ENCODE measurements at regions not wholly inside any gene's neighbourhood (a gene's known extent, or its start where the extent isn't known, plus 50 kb on each side); places are given as distances from the start of the nearest gene placed in this dataset.

DNA sequence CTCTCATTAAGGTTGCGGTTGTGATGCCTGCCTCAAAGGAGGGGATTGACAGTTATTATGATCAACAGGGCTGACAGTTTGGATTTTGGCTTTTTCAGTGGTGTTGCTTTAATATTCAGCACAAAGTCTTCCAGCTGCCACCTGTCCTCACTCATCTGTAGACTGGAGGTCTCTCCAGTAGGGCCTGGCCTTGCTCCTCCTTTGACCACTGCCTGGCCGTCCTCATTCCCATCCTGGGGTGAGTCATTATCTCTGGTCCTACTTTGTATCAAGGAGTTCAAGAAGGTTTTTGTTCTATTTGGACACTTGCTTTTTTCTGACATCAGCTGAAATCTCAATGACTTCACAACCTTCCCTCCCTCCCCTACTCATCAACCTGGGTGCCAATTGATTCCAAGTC, 95.1 kb upstream of the ZPLD1 start:
- TF ChIP-seq YY1 (IDR thresholded peaks at IDR 0.05; ENCODE audit: extremely low read depth, insufficient replicate concordance, low read depth, low read length): no peak
- TF ChIP-seq, protein P1, sequence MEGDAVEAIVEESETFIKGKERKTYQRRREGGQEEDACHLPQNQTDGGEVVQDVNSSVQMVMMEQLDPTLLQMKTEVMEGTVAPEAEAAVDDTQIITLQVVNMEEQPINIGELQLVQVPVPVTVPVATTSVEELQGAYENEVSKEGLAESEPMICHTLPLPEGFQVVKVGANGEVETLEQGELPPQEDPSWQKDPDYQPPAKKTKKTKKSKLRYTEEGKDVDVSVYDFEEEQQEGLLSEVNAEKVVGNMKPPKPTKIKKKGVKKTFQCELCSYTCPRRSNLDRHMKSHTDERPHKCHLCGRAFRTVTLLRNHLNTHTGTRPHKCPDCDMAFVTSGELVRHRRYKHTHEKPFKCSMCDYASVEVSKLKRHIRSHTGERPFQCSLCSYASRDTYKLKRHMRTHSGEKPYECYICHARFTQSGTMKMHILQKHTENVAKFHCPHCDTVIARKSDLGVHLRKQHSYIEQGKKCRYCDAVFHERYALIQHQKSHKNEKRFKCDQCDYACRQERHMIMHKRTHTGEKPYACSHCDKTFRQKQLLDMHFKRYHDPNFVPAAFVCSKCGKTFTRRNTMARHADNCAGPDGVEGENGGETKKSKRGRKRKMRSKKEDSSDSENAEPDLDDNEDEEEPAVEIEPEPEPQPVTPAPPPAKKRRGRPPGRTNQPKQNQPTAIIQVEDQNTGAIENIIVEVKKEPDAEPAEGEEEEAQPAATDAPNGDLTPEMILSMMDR (IDR thresholded peaks at IDR 0.05 in 2 of 3, conservative IDR thresholded peaks at IDR 0.05 in 1 of 3; ENCODE audit: borderline replicate concordance in 1 of 3, insufficient read depth in 1 of 3, low read depth in 2 of 3, low read length in 2 of 3): no peak
- no peak for TF ChIP-seq POLR2A (IDR thresholded peaks at IDR 0.05; ENCODE audit: borderline replicate concordance, extremely low read depth, insufficient read depth, insufficient read length)
- TF ChIP-seq EZH2 (IDR thresholded peaks at IDR 0.05): no peak
- TF ChIP-seq CBX3 (IDR thresholded peaks at IDR 0.05; ENCODE audit: low read depth): no peak
- TF ChIP-seq SP1 (IDR thresholded peaks at IDR 0.05; ENCODE audit: low read depth): no peak
- TF ChIP-seq POLR2AphosphoS5 (IDR thresholded peaks at IDR 0.05; ENCODE audit: low read depth, low read length): no peak
- TF ChIP-seq, protein P2, sequence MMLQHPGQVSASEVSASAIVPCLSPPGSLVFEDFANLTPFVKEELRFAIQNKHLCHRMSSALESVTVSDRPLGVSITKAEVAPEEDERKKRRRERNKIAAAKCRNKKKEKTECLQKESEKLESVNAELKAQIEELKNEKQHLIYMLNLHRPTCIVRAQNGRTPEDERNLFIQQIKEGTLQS (IDR thresholded peaks at IDR 0.05): no peak
- TF ChIP-seq, protein P3, sequence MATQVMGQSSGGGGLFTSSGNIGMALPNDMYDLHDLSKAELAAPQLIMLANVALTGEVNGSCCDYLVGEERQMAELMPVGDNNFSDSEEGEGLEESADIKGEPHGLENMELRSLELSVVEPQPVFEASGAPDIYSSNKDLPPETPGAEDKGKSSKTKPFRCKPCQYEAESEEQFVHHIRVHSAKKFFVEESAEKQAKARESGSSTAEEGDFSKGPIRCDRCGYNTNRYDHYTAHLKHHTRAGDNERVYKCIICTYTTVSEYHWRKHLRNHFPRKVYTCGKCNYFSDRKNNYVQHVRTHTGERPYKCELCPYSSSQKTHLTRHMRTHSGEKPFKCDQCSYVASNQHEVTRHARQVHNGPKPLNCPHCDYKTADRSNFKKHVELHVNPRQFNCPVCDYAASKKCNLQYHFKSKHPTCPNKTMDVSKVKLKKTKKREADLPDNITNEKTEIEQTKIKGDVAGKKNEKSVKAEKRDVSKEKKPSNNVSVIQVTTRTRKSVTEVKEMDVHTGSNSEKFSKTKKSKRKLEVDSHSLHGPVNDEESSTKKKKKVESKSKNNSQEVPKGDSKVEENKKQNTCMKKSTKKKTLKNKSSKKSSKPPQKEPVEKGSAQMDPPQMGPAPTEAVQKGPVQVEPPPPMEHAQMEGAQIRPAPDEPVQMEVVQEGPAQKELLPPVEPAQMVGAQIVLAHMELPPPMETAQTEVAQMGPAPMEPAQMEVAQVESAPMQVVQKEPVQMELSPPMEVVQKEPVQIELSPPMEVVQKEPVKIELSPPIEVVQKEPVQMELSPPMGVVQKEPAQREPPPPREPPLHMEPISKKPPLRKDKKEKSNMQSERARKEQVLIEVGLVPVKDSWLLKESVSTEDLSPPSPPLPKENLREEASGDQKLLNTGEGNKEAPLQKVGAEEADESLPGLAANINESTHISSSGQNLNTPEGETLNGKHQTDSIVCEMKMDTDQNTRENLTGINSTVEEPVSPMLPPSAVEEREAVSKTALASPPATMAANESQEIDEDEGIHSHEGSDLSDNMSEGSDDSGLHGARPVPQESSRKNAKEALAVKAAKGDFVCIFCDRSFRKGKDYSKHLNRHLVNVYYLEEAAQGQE (IDR thresholded peaks at IDR 0.05; ENCODE audit: low read depth): no peak
- no peak for TF ChIP-seq EZH2phosphoT487 (IDR thresholded peaks at IDR 0.05; ENCODE audit: borderline replicate concordance)
- no peak for TF ChIP-seq ELF1 (IDR thresholded peaks at IDR 0.05; ENCODE audit: borderline replicate concordance, low read depth)
- TF ChIP-seq, protein P4, sequence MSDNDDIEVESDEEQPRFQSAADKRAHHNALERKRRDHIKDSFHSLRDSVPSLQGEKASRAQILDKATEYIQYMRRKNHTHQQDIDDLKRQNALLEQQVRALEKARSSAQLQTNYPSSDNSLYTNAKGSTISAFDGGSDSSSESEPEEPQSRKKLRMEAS (IDR thresholded peaks at IDR 0.05): no peak
- TF ChIP-seq TCF7L2 (IDR thresholded peaks at IDR 0.05; ENCODE audit: borderline replicate concordance, extremely low read depth, insufficient read depth, insufficient read length): no peak

Measured in HCT116 (cell line).